ENCODE measurements at regions not wholly inside any gene's neighbourhood (a gene's known extent, or its start where the extent isn't known, plus 50 kb on each side); places are given as distances from the start of the nearest gene placed in this dataset.

DNA sequence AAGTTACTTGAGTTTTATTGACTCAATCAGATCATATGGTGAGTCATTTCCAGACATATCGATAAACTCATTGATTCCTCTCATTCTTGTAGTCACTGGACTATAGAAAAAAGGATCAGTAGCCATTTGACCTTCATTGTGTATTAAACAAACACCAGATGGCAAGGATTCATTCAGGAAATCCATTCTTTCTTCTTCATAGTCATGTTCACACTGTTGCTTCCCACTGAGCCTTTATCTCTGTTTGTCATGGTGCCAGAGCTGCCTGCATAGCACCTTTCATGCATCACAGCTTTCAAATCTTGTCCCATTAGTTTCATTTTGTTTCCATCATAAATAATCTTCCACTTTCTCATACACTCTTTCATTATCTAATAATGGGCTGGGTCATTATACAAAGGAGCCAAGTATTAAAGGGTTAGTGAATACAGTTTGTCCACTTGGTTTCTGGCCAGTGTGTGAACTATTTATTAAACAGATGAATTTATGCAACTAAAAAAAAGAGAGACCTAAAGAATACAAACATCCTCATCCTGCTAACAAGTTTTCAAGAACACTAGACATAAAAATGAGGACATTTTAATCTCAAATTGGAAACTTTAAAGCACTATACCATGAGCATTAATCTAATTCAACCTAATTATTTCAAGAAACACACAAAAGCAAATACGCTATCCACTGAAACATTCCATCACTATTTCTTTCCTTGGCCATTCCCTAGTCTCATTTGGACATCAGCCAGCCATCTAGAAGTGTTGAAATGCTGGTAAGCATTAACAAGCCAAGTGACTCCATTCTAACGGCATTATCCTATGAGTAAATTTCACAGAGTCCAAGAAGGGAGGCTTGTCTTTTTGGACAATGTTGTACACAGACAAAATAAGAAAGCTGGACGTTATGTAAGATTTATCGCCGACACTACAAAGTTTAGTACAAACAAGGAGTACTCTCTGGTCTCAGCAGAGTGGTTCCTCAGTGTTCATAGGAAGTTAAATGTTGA, 476.5 kb downstream of the FOXG1 start (continued):
- no peak for TF ChIP-seq RELA (CRISPR knock-in tag; IDR thresholded peaks at IDR 0.05; ENCODE audit: borderline replicate concordance)
- no peak for TF ChIP-seq ZNF317 (CRISPR knock-in tag; IDR thresholded peaks at IDR 0.05; ENCODE audit: borderline replicate concordance, low read depth)
- TF ChIP-seq, protein P1, sequence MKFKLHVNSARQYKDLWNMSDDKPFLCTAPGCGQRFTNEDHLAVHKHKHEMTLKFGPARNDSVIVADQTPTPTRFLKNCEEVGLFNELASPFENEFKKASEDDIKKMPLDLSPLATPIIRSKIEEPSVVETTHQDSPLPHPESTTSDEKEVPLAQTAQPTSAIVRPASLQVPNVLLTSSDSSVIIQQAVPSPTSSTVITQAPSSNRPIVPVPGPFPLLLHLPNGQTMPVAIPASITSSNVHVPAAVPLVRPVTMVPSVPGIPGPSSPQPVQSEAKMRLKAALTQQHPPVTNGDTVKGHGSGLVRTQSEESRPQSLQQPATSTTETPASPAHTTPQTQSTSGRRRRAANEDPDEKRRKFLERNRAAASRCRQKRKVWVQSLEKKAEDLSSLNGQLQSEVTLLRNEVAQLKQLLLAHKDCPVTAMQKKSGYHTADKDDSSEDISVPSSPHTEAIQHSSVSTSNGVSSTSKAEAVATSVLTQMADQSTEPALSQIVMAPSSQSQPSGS (CRISPR knock-in tag; IDR thresholded peaks at IDR 0.05; ENCODE audit: borderline replicate concordance, low read depth) = no peak

DNA sequence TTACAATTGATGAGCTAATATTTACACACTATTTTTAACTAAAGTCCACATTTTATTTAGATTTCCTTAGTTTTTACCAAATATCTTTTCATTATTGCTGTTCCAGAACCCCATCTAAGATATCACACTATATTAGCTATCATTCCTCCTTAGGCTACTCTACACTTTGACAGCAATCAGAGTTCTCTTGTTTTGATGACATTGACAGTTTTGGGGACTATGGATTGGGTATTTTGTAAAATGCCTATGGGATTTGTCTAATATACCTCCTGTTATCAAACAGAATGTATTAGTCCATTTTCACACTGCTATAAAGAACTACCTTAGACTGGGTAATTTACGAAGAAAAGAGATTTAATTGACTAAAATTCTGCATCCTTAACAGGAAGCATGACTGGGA, 489.1 kb downstream of the FOXG1 start:
- Mint-ChIP-seq H3K4me1 (no peaks in the 10 kb centered on the region), H3K9me3 (peaks cover 47% of the 10 kb centered on the region), H3K27ac (no peak overlapping the region), H3K27me3 (ENCODE audit: low read depth) (no peaks in the 10 kb centered on the region), H3K4me3 (no peak overlapping the region), H3K36me3 (peaks cover 6% of the 10 kb centered on the region)
- ChIA-PET CTCF (no interaction called here), POLR2A (no interaction called here)
- no peak for DNase-seq (ENCODE audit: low spot score)
- no peak for ATAC-seq
- TF ChIP-seq, protein P2, sequence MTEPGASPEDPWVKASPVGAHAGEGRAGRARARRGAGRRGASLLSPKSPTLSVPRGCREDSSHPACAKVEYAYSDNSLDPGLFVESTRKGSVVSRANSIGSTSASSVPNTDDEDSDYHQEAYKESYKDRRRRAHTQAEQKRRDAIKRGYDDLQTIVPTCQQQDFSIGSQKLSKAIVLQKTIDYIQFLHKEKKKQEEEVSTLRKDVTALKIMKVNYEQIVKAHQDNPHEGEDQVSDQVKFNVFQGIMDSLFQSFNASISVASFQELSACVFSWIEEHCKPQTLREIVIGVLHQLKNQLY (CRISPR knock-in tag; IDR thresholded peaks at IDR 0.05) = no peak
- no peak for TF ChIP-seq GABPB1 (CRISPR knock-in tag; IDR thresholded peaks at IDR 0.05)
- TF ChIP-seq, protein P3, sequence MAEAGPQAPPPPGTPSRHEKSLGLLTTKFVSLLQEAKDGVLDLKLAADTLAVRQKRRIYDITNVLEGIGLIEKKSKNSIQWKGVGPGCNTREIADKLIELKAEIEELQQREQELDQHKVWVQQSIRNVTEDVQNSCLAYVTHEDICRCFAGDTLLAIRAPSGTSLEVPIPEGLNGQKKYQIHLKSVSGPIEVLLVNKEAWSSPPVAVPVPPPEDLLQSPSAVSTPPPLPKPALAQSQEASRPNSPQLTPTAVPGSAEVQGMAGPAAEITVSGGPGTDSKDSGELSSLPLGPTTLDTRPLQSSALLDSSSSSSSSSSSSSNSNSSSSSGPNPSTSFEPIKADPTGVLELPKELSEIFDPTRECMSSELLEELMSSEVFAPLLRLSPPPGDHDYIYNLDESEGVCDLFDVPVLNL (CRISPR knock-in tag; IDR thresholded peaks at IDR 0.05; ENCODE audit: borderline replicate concordance, low read depth) = no peak
- no peak for TF ChIP-seq ZBTB21 (CRISPR knock-in tag; IDR thresholded peaks at IDR 0.05; ENCODE audit: borderline replicate concordance)
- TF ChIP-seq, protein P4, sequence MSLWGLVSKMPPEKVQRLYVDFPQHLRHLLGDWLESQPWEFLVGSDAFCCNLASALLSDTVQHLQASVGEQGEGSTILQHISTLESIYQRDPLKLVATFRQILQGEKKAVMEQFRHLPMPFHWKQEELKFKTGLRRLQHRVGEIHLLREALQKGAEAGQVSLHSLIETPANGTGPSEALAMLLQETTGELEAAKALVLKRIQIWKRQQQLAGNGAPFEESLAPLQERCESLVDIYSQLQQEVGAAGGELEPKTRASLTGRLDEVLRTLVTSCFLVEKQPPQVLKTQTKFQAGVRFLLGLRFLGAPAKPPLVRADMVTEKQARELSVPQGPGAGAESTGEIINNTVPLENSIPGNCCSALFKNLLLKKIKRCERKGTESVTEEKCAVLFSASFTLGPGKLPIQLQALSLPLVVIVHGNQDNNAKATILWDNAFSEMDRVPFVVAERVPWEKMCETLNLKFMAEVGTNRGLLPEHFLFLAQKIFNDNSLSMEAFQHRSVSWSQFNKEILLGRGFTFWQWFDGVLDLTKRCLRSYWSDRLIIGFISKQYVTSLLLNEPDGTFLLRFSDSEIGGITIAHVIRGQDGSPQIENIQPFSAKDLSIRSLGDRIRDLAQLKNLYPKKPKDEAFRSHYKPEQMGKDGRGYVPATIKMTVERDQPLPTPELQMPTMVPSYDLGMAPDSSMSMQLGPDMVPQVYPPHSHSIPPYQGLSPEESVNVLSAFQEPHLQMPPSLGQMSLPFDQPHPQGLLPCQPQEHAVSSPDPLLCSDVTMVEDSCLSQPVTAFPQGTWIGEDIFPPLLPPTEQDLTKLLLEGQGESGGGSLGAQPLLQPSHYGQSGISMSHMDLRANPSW (CRISPR knock-in tag; conservative IDR thresholded peaks at IDR 0.05; ENCODE audit: low read depth) = no peak
- TF ChIP-seq, protein P1 (CRISPR knock-in tag; IDR thresholded peaks at IDR 0.05; ENCODE audit: borderline replicate concordance, low read depth) = no peak
- TF ChIP-seq ELF4 (CRISPR knock-in tag; IDR thresholded peaks at IDR 0.05; ENCODE audit: low read depth) = no peak
- TF ChIP-seq, protein P5, sequence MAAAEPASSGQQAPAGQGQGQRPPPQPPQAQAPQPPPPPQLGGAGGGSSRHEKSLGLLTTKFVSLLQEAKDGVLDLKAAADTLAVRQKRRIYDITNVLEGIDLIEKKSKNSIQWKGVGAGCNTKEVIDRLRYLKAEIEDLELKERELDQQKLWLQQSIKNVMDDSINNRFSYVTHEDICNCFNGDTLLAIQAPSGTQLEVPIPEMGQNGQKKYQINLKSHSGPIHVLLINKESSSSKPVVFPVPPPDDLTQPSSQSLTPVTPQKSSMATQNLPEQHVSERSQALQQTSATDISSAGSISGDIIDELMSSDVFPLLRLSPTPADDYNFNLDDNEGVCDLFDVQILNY (CRISPR knock-in tag; IDR thresholded peaks at IDR 0.05) = no peak
- TF ChIP-seq NFE2L1 (CRISPR knock-in tag; IDR thresholded peaks at IDR 0.05) = no peak
- TF ChIP-seq ETV6 (CRISPR knock-in tag; IDR thresholded peaks at IDR 0.05) = no peak
- TF ChIP-seq, protein P6, sequence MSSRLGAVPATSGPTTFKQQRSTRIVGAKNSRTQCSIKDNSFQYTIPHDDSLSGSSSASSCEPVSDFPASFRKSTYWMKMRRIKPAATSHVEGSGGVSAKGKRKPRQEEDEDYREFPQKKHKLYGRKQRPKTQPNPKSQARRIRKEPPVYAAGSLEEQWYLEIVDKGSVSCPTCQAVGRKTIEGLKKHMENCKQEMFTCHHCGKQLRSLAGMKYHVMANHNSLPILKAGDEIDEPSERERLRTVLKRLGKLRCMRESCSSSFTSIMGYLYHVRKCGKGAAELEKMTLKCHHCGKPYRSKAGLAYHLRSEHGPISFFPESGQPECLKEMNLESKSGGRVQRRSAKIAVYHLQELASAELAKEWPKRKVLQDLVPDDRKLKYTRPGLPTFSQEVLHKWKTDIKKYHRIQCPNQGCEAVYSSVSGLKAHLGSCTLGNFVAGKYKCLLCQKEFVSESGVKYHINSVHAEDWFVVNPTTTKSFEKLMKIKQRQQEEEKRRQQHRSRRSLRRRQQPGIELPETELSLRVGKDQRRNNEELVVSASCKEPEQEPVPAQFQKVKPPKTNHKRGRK (CRISPR knock-in tag; IDR thresholded peaks at IDR 0.05; ENCODE audit: borderline replicate concordance) = no peak
- TF ChIP-seq, protein P7, sequence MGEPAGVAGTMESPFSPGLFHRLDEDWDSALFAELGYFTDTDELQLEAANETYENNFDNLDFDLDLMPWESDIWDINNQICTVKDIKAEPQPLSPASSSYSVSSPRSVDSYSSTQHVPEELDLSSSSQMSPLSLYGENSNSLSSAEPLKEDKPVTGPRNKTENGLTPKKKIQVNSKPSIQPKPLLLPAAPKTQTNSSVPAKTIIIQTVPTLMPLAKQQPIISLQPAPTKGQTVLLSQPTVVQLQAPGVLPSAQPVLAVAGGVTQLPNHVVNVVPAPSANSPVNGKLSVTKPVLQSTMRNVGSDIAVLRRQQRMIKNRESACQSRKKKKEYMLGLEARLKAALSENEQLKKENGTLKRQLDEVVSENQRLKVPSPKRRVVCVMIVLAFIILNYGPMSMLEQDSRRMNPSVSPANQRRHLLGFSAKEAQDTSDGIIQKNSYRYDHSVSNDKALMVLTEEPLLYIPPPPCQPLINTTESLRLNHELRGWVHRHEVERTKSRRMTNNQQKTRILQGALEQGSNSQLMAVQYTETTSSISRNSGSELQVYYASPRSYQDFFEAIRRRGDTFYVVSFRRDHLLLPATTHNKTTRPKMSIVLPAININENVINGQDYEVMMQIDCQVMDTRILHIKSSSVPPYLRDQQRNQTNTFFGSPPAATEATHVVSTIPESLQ (CRISPR knock-in tag; IDR thresholded peaks at IDR 0.05) = no peak
- no peak for TF ChIP-seq ZNF232 (CRISPR knock-in tag; IDR thresholded peaks at IDR 0.05)
- TF ChIP-seq ZNF219 (CRISPR knock-in tag; IDR thresholded peaks at IDR 0.05; ENCODE audit: borderline replicate concordance) = no peak
- TF ChIP-seq, protein P8, sequence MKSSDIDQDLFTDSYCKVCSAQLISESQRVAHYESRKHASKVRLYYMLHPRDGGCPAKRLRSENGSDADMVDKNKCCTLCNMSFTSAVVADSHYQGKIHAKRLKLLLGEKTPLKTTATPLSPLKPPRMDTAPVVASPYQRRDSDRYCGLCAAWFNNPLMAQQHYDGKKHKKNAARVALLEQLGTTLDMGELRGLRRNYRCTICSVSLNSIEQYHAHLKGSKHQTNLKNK (CRISPR knock-in tag; IDR thresholded peaks at IDR 0.05) = no peak

Measured in WTC11 (cell line).